Brain microvascular endothelial cell (primary cell): ENCODE measurements at regions not wholly inside any gene's neighbourhood (a gene's known extent, or its start where the extent isn't known, plus 50 kb on each side); places are given as distances from the start of the nearest gene placed in this dataset.

Experiments used
- DNase-seq: peaks from one replicate; pipeline ENCODE4 v3.0.0-alpha.2; 2020
- H3K27ac ChIP-seq: fragments of 250-450 bp; sonication (Bioruptor Pico); 2 replicates; pipeline ENCODE4 v1.5.1; 2020; ENCODE audit warnings: mild to moderate bottlenecking, moderate library complexity
- H3K27me3 ChIP-seq: fragments of 250-450 bp; sonication (Bioruptor Pico); replicated peaks from 2 replicates; pipeline ENCODE4 v1.5.1; 2020; ENCODE audit warnings: mild to moderate bottlenecking
- H3K36me3 ChIP-seq: fragments of 250-450 bp; sonication (Bioruptor Pico); replicated peaks from 2 replicates; pipeline ENCODE4 v1.5.1; 2020; ENCODE audit warnings: mild to moderate bottlenecking
- H3K4me3 ChIP-seq: 2 replicates; pipeline ENCODE4 v1.5.1; 2011; ENCODE audit warnings: low read depth, mild to moderate bottlenecking, control low read depth, low read length, moderate library complexity
- CTCF ChIP-seq: IDR thresholded peaks from 2 replicates; pipeline ENCODE4 v1.5.1; 2011; ENCODE audit warnings: low read depth, mild to moderate bottlenecking, moderate library complexity, low read length, control low read depth, inconsistent platforms; ENCODE audit errors: missing control alignments
- in situ Hi-C: cut with HindIII; loops from 2 replicates; pipeline ENCODE4 v1.10.0; 2017; ENCODE audit warnings: low sequenced_read_pairs, low pct_ligation_motif_present

- Histone ChIP-seq H3K27me3 (no peaks in the 10 kb centered on the region), H3K27ac (no peak overlapping the region), H3K36me3 (no peaks in the 10 kb centered on the region), H3K4me3 (no peak overlapping the region)
- TF ChIP-seq CTCF = no peak
- peak; percentile 45 for DNase-seq
- in situ Hi-C loops = no loop called here
Observed at GRCh38 chr4:112840061-112840460, 203.1 kb downstream of the LARP7 start.

- in situ Hi-C loops = no loop called here
- Histone ChIP-seq H3K4me3 (no peak overlapping the region), H3K36me3 (no peaks in the 10 kb centered on the region), H3K27ac (no peak overlapping the region), H3K27me3 (no peaks in the 10 kb centered on the region)
- TF ChIP-seq CTCF = no peak
- no peak for DNase-seq
Observed at GRCh38 chr4:112840619-112841018, 203.7 kb downstream of the LARP7 start.

- Histone ChIP-seq H3K36me3 (no peaks in the 10 kb centered on the region), H3K4me3 (no peak overlapping the region), H3K27me3 (no peaks in the 10 kb centered on the region), H3K27ac (no peak overlapping the region)
- in situ Hi-C loops = no loop called here
- no peak for TF ChIP-seq CTCF
- DNase-seq = no peak
Observed at GRCh38 chr4:112842513-112842912, 205.6 kb downstream of the LARP7 start.

- DNase-seq = no peak
- in situ Hi-C loops = no loop called here
Observed at GRCh38 chr4:112845386-112845785, 204.1 kb upstream of the ANK2 start.

GRCh38 chr4:112847045-112847444 is 202.4 kb upstream of the ANK2 start:
- no peak for TF ChIP-seq CTCF
- Histone ChIP-seq H3K36me3 (no peaks in the 10 kb centered on the region), H3K27me3 (no peaks in the 10 kb centered on the region), H3K27ac (no peak overlapping the region), H3K4me3 (no peak overlapping the region)
- in situ Hi-C loops = no loop called here
- no peak for DNase-seq

More at GRCh38 chr4:112845386-112845785, 204.1 kb upstream of the ANK2 start:
- TF ChIP-seq CTCF = no peak
- no peak overlapping the region for H3K4me3 ChIP-seq
- H3K36me3 ChIP-seq = no peaks in the 10 kb centered on the region
- H3K27ac ChIP-seq = no peak overlapping the region
- no peaks in the 10 kb centered on the region for H3K27me3 ChIP-seq

- H3K4me3 ChIP-seq = no peak overlapping the region
- in situ Hi-C loops = no loop called here
- DNase-seq = no peak
- H3K27me3 ChIP-seq = no peaks in the 10 kb centered on the region
- TF ChIP-seq CTCF = no peak
- no peaks in the 10 kb centered on the region for H3K36me3 ChIP-seq
- H3K27ac ChIP-seq = no peak overlapping the region
Observed at GRCh38 chr4:112847781-112848180, 201.7 kb upstream of the ANK2 start.
